HG02970 (cell line): ENCODE measurements at regions not wholly inside any gene's neighbourhood (a gene's known extent, or its start where the extent isn't known, plus 50 kb on each side); places are given as distances from the start of the nearest gene placed in this dataset.

Experiments
- ATAC-seq: cut with Tn5 transposase; IDR thresholded peaks from one replicate; pipeline ENCODE4 v1.9.1; 2021; ENCODE audit warnings: mild to moderate bottlenecking, moderate library complexity, moderate number of reproducible peaks; ENCODE audit not compliant: unreplicated experiment, low FRiP score

DNA sequence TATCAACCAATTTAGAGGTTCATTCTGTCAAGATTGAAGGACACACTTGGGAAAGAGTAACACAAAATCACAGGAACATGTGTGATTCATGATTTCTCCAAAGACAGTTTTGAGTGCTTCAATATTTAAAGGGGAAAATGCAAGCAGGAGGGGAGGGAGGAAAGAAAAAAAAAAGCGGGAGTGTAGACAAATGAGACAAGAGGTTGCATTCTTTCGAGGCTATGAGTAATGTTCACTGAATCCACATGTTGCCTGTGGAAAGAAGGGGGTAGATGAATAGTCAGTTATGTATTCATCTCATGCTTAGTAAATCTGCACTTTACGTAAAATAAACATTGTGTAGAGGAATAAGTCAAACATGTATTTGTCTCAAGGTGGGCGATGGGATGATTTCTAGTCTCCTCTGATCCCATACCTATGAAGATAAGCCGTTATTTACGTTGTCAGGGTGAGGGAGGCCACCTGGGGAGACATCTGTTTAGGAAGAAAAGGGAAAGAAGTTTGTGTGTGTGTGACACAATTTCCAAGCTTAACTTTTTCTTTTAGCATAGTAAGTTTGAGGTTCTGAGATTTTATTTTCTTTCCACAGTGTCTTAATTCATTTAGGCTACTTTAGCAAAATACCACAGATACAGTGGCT, 211.0 kb upstream of the ZC3H15 start:
- ATAC-seq: no peak

DNA sequence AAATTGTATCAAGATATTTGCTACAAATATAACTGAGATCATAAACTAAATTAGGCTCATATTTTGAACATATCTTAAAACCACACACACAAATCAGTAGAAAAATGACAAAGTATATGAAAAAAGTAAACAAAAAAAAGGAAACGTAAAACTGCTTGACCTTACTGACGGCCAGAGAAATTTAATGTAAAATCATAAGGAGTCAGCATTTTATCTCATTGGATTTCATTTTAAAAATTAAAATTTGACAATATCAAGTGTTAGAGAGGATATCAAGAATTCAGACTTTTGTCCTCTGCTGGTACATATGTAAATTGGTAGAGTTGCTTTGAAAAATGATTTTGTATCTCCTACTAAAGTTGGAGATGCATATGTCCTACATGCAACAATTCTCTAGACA, 209.2 kb upstream of the ZC3H15 start:
- ATAC-seq: no peak

DNA sequence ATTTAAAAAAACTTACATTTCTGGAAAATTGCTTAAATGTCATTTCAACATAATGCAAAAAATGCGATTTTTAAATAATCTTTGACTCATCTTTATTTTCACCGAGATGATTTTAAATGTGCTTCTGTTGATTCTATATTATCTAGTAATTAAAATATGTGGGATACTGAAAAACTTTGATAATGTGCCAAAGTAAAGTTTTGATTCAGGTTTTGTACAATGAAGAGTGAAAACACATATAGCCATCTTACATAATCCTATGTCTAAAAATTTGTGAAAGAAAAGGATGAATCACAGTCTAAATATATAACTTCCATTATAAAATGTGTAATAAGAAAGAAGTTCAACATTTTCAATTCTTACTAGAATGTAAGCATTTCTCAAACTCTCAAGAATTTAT, 204.3 kb upstream of the ZC3H15 start:
- ATAC-seq: no peak

DNA sequence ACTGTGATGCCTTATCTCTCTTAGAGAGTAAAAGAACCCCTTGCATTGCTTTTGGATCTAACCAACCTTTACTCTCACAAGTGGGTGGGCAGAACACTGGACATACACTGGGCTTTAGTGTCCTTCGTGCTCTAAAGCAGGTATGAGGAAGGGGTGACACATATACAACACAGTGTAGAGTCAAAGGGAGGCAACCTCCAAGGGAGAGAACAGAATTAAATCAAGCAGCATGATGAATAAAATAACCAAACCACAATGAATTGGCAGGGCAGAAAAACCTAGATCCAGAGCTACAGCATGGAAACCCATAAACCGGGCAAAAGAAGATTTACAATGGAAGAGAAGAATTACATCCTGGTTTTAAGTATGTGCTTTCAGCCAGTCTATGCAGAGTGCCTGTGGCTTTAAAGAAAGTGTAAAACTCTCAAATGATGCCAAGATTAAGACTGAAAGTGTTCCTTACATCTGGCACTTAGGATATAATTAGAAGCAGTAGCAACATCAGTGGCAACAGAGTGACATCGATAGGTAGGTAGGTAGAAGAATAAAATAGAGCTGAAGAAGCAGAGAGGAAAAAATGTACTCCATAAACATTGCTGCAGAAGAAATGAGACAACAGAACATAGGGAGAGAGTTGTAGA, 191.7 kb upstream of the ZC3H15 start:
- ATAC-seq: no peak

DNA sequence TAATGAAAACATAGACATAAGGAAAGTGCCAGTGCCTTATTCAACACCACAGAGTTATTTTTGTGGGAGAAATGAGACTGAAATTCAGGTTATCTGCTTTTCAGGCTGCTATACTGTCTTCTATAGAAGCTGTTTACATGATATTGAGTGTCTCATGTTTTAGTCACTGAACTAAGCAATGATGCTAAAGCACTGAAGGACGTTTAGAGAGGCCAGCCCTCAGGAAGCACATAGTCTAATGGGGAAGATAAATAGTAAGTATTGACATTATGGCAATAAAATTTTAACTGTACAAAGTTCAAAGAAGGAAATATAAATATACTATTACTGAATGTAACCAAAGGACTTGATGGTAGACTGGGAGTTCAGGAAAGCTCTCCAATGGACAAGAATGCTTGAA, 186.4 kb upstream of the ZC3H15 start:
- no peak for ATAC-seq

DNA sequence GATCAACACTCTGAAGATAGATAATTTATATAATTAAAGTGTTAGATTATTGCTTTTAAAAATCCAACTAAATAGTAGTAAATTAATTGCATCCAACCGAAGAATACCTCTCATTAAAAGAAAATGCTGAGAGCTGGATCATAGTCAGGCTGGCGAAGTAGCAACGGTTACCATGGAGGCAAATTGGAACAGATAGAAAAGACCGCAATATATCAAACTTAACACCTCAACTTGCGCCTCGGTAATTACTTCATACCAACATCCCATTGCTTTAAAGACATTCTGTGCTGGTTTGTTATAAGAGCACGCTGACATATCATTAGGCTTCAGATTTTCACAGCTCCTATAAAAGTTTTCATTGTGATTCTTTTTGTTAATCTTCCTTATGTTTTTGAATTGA, 183.8 kb upstream of the ZC3H15 start:
- ATAC-seq: no peak

DNA sequence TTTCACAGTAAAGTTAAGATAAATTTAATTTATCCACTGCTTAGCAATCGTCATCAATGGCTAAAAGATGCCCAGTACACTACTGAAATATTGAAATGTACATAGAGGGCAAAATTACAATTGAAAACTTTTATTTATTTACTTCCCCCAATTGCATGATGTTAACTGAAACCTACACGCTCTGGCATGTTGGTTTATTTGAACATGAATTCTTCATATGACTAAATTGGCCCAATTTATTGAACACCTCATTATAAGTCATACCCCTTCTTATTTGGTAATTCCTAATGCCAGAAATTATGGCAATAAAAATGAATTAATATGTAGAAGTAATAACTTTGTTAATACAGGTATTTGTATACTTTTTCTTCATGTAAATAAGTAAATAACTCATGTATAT, 183.0 kb upstream of the ZC3H15 start:
- no peak for ATAC-seq

DNA sequence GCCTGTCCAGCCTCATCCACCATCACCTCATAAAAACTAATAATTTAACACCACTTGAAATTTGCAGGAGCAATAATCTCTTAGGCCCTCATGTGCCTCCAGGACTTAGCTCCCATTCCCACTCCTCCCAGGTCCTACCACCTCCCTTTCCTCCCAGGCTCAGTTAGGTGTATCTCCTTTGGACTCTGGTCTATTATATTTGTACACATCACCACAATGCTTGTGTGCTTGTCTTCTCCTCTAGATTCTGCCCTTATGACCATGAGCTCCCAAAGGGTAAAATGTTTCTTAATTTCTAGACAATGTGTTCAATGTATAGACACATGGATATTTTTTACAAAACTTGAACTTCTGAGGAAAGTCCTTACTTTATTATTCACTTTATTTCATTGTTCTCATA, 182.0 kb upstream of the ZC3H15 start:
- ATAC-seq: no peak

DNA sequence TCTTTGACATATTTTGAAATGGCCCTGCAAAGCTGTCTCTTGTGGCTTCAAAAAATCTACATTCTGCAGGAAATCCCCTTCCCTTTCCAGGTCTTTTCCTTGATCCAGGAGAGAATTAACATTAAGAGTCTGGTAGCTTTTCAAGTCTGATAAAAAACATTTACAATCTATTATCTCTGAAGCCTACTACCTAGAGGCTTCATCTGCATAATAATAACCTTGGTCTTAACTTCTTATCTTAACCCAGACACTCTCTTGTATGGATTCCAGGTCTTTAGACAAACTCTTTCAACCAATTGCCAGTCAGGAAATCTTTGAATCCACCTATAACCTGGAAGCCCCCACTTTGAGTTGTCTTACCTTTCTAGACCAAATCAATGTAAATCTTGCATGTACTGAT, 179.3 kb upstream of the ZC3H15 start:
- no peak for ATAC-seq

DNA sequence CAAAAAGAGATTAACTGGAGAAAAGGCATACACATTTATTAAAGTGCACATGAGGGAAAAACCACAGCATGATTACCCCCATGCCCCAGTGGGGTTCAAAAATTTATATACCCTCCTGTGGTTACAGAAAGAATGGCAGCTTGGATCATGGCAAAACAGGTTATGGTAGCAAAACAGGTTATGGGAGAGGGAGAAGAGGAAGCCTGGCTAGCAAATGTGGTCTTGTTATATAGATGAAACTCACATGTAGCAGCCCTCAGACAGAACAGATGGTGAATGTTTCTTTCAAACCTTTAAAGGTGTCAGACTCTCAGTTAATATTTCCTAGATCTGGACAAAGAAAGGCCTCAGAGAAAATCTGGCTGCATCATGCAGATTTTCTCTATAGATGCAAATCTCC, 178.2 kb upstream of the ZC3H15 start:
- ATAC-seq: no peak

DNA sequence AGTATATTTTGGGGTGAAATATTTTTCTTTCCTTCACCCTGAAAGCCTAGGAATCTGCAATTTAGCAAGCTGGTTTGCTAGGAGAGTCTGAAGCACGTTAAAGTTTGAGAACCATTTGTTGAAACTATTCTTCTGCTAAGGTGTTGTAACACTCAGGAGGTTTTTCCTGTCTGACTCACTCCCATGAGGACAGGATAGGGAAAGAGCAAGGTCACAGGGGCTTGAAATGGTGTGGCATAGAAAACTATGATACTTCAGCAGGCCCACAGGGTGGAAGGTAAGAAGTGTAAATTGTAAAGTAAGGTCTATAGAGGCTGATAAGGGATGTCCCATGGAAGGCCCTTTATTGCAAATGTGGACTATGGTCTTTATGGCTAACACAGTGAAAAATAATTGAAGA, 177.7 kb upstream of the ZC3H15 start:
- no peak for ATAC-seq

DNA sequence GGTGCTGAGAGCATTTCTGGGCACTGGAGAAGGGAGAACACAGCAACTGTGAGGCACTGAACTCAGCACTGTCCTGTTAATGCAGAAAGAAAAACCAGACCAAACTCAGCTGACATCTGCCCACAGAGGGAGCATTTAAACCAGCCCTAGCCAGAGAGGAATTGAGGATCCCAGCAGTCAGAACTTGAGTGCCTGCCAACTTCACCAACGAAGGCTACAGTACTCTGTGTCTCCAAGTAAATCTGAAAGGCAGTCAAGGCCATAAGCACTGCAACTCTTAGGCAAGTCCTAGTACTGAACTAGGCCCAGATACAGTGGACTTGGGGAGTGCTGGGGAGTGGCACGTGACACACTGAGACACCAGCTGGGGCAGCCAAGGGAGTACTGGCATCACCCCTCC, 176.2 kb upstream of the ZC3H15 start:
- no peak for ATAC-seq

DNA sequence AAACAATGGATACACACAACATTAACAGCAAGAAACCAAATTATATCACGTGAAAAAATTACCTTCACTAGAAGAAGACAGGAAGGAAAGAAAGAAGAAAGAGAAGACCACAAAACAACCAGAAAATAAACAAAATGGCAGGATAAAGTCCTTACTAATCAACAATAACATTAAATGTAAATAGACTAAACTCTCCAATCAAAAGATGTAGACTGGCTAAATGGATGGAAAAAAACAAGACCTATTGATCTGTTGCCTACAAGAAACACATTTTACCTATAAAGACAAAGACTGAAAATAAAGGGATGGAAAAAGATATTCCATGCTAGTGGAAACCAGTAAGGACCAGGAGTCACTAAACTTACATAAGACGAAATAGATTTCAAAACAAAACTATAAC, 167.0 kb upstream of the ZC3H15 start:
- ATAC-seq: no peak

DNA sequence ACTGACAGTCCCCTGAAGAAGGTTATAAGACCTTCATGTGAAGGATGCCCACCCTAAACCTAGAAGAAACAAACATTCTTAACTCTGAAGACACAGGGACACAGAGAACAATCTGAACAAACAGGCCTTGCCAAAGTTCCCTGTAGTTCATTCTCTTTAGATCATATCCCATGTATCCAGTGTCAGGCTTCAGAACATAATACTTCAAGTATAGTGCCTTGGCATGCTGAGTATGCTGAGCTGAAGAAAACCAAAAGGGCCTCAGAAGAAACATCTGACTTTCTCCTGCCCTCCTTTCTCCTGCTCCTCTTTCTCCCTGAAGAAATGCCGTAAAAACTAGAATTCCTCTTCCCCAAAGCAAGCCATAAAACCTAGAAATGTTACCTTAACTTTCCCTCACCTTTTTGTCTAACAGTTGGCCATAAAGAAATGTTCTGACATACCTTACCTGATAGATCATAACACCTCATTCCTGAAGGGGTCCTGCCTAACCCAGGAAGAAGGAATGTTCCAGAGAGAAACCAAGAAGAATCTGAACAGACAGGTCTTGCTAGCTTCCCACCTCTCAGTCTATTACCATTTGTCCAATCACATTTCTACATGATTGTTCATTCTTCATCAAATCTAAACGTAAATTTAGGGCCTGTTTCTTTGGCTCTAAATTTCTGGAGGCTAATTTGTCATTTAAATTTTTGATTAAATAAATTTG, 160.1 kb upstream of the ZC3H15 start:
- ATAC-seq: no peak

DNA sequence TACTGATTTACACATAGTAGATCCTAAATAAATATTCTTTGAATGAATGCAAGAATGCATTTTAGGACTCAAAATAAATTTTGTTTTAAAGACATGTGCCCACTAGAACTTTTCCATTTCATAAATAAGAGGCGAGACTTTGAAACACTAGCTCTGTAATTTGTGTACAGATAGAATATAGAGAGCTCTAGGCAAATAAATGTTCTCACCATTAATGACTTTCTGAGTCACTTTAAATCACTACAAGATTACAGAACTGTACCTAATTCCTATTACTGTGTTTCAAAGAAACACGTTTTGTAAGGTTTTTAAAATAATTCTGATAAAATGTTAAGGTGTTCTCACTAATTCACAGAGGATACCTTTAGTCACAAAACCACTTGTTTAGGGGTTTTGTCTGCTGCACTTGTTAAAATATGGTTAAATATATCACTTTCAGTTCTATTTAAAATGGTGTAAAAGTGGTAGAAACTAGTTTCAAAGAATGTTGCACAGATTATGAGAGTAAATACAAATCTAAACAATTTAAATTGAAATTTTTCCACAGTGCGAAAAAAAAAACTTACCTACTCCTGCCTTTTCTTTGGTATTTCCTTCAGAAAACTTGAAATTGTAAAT, 158.7 kb upstream of the ZC3H15 start:
- ATAC-seq: no peak

DNA sequence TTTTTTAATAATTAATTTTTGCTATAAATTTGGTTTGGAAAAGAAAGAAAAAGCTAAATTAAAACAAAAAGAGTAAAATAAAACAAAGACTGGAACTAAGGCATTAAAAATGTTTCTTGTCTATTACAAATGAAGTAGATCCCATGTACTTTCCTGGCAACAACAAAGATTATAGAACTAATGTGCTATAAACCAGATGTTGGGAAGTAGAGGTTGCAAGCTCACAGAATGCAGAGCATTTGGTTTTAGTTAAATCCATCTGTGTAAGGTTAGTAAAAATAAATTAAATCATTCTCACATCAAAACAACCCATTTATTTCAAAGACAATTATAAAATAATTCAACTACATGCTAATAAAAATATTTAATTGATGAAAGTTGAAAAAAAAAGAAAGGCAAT, 157.2 kb upstream of the ZC3H15 start:
- no peak for ATAC-seq

DNA sequence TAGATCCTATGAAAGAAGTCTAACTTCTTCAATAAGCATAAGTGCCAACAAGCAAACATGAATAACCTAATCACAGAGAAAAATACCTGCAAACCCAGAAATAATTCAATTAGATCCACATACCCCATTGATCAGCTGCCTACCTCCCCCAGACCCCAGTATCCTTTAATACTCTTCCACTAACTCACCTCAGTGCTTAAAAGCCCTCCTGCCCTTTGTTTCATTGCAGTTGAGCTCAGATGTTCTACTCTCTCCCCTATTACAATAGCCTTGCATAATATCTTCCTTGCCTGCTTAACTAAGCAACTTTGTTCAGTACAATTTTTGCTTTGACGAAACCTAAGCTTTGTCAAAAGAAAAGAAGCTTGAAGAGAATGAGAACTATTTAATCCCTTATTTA, 156.0 kb upstream of the ZC3H15 start:
- ATAC-seq: no peak

DNA sequence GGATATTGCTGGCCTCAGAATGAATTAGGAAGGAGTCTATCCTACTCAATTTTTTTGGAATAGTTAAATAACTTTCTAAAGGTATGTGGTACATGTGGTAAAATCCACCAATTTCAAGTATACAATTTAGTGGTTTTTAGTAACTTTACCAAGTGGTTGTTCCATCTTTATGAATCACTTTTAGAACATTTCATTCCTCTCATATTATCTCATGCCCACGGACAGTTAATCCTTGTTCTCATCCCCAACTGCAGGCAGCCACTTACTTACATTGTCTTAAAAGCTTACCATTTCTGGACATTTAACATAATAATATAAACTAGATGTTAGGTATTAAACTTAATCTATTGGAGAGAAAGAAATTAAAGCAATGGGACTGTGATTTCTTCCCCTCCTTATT, 146.3 kb upstream of the ZC3H15 start:
- no peak for ATAC-seq

DNA sequence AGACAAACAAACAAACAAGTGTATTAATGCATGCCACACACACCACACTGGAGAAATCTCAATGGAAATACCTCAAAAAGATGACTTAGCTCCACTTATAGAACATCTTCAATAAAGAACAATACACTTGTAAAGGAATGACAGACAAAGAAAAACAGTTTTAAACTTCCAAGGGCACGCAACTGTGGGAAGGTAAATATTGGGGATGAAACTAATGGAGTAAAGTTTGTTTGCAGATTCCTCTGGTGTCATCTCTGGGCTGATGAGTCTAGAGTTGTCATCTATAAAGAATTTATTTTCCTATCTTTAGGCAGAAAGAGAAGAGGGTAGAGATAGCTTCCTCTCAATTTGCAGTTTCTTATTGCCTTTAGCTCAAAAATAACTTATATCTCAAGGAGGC, 144.0 kb upstream of the ZC3H15 start:
- no peak for ATAC-seq

DNA sequence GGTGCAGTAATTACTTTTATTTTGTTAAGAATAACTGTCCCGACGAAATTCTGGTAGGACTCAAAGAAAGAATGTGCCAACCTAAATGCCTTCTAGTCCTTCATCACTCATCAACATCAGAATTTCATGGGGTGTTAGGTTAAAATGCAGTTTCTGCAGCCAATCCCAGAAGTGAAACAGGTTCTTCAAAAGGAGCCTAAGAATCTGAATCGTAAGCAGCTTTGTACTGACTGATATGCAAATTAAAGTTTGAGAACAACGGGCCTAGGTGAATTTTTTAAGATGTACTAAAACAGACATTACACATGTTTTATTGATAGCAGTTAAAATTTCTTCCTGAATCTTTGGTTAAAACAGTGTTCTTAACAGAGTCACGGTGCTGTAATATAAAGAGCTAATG, 140.3 kb upstream of the ZC3H15 start:
- no peak for ATAC-seq

DNA sequence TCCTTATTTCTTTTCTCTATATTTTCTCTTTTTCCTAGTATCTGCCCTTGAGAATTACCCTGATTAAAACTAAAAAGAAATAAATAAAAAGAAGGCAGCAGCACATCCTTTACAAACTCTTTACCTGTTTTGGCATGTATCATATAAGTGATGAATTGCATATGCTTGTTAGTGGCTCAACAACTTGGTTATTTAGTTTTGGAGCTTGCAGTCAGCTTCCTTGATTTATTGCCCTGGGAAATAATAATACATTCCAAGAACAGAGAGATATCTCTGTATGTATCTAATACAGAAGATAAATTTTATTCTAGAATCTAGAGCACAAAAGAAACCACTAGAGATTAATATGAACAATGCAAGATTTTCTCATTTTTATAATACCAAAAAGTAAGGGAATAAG, 139.8 kb upstream of the ZC3H15 start:
- no peak for ATAC-seq

DNA sequence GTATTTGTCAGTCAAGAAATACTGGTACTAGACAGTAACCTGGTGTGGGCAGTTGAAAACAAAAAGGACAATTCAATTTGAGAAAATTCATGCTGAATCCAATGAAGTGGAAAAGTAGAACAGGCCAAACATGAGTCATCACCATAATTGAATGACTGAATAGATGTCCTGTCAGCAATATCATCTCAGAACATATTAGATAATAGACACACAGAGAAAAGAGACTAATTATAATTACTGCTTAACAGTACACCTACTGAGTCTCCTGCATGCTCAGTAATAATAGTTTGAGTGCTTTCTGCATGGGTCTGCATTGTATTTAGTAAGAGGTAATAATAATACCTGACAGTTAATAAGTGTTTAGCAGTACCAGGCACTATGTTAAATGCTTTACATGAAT, 138.6 kb upstream of the ZC3H15 start:
- ATAC-seq: no peak
